ENCODE measurements at regions not wholly inside any gene's neighbourhood (a gene's known extent, or its start where the extent isn't known, plus 50 kb on each side); places are given as distances from the start of the nearest gene placed in this dataset.
A peak's percentile ranks its signal among the peaks of the same experiment; 100 is the strongest.

DNA sequence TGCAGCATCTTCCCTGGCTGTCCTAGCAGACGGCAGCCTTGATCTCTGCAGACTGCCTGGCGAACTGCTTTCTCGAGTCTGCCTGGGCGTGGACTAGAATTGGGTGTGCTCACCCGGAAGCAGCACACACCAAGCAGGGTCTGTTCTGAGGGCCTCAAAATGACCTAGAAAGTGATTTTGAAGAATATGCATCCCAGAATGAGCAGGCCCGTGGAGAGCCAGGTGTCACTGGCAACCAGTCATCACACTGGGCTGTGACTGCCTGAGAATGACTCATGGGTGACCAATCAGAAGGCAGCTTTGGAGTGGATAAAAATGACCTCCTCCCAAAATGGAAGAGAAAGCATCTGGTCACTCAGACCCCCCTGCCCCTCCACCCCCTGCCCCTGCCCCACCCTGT is 114.9 kb upstream of the NECTIN1 start:
- Histone ChIP-seq H3K9me3 (peaks cover 0 to 10% (median 0%) of the 10 kb centered on the region in 12 donors), H3K27me3 (peaks cover 0 to 6% (median 0%) of the 10 kb centered on the region in 9 donors), H3K36me3 (no peaks in the 10 kb centered on the region), H3K4me3 (no peak overlapping the region), H3K27ac (no peak overlapping the region), H3K4me1 (peaks cover 0 to 15% (median 1%) of the 10 kb centered on the region in 12 donors)
- intact Hi-C loops (cut with DNase I): no loop called here
- DNase-seq (no peak), ATAC-seq (peak in 2 of 4 donors; percentile 18 to 49)
- WGBS, 4 donors: 65 to 80% (median 67%) methylated on average over 6 of the region's 6 CpGs
- TF ChIP-seq CTCF (IDR thresholded peaks at IDR 0.05) (no peak), POLR2A (IDR thresholded peaks at IDR 0.05) (no peak)

- WGBS, 4 donors: 56 to 78% (median 67%) methylated on average over 3 to 4 of the region's 4 CpGs
- Histone ChIP-seq H3K9me3 (peaks cover 0 to 10% (median 0%) of the 10 kb centered on the region in 12 donors), H3K27ac (no peak overlapping the region), H3K36me3 (no peaks in the 10 kb centered on the region), H3K27me3 (peaks cover 0 to 6% (median 0%) of the 10 kb centered on the region in 9 donors), H3K4me3 (no peak overlapping the region), H3K4me1 (peaks cover 0 to 15% (median 1%) of the 10 kb centered on the region in 12 donors)
- no peak for TF ChIP-seq CTCF (IDR thresholded peaks at IDR 0.05)
- no peak for TF ChIP-seq POLR2A (IDR thresholded peaks at IDR 0.05)
- no peak for DNase-seq
- intact Hi-C loops (cut with DNase I): no loop called here
- no peak for ATAC-seq
Observed at GRCh38 chr11:119842731-119843130, 113.7 kb upstream of the NECTIN1 start.

GRCh38 chr11:119839476-119840133 is 110.6 kb upstream of the NECTIN1 start:
- Histone ChIP-seq H3K36me3 (no peaks in the 10 kb centered on the region), H3K27me3 (peaks cover 0 to 6% (median 0%) of the 10 kb centered on the region in 9 donors), H3K27ac (no peak overlapping the region), H3K4me3 (no peak overlapping the region), H3K4me1 (peaks cover 0 to 4% (median 0%) of the 10 kb centered on the region in 12 donors), H3K9me3 (no peaks in the 10 kb centered on the region)
- 49 to 63% (median 56%) methylated on average over 13 of the region's 13 CpGs for WGBS, 4 donors
- DNase-seq (no peak), ATAC-seq (no peak)
- TF ChIP-seq POLR2A (IDR thresholded peaks at IDR 0.05) (no peak), CTCF (IDR thresholded peaks at IDR 0.05) (no peak)
- intact Hi-C loops (cut with DNase I): no loop called here

GRCh38 chr11:119835753-119836152 is 106.8 kb upstream of the NECTIN1 start:
- no peaks in the 10 kb centered on the region for H3K36me3 ChIP-seq
- no peak overlapping the region for H3K4me3 ChIP-seq
- WGBS, 4 donors: 58 to 68% (median 62%) methylated on average over 7 to 8 of the region's 8 CpGs
- intact Hi-C loops (cut with DNase I): no loop called here
- TF ChIP-seq POLR2A (IDR thresholded peaks at IDR 0.05): no peak
- no peak for TF ChIP-seq CTCF (IDR thresholded peaks at IDR 0.05)
- ATAC-seq (no peak), DNase-seq (no peak)
- H3K9me3 ChIP-seq: no peaks in the 10 kb centered on the region
- peaks cover 0 to 3% (median 0%) of the 10 kb centered on the region in 12 donors for H3K4me1 ChIP-seq
- H3K27me3 ChIP-seq: peaks cover 0 to 6% (median 0%) of the 10 kb centered on the region in 9 donors
- no peak overlapping the region for H3K27ac ChIP-seq
